HG03097 (cell line): ENCODE measurements at regions not wholly inside any gene's neighbourhood (a gene's known extent, or its start where the extent isn't known, plus 50 kb on each side); places are given as distances from the start of the nearest gene placed in this dataset.
"Not testable (repeated sequence)": the region's sequence is repeated elsewhere in the genome, so short reads cannot be mapped to it uniquely, and the experiment has no call there.

ENCODE experiments used
- ATAC-seq: cut with Tn5 transposase; IDR thresholded peaks from one replicate; pipeline ENCODE4 v1.9.1; 2021; ENCODE audit not compliant: unreplicated experiment, low FRiP score

DNA sequence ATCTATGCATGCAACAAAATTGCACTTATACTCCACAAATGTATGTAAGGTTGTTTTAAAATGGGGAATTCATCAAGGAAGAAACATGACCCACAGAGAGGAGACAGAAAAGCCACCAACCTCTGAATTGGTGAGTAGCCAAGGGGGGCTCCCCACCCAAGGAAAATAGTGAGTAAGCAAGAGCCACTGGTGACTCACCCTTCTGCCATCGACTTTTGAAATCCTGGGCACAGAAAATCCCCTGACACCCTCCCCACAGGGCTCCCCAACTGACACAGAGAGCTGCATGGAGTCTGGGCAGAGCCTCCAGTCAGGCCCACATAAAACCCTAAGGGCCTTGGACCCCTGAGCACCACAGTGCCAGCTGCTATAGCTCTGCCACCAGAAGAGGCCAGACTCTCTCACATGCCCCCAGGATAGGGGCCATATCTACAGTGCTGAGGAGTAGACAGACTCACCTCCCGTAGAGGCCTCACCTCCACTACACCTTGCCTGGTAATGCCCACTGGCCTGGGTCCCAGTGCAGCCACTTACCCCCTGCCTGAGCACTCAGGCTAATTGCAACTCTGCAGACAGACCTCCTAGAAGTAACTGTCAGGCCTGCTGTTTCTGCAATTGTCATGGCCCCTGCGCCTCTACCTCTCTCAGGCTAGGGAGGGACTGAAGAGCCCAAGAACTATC, 244.7 kb upstream of the WSB1 start:
- no peak for ATAC-seq

GRCh38 chr17:27065588-27065987, 228.3 kb upstream of the WSB1 start:
- ATAC-seq: no peak

- no peak for ATAC-seq
These were observed 227.6 kb upstream of the WSB1 start for GRCh38 chr17:27066315-27066714.

DNA sequence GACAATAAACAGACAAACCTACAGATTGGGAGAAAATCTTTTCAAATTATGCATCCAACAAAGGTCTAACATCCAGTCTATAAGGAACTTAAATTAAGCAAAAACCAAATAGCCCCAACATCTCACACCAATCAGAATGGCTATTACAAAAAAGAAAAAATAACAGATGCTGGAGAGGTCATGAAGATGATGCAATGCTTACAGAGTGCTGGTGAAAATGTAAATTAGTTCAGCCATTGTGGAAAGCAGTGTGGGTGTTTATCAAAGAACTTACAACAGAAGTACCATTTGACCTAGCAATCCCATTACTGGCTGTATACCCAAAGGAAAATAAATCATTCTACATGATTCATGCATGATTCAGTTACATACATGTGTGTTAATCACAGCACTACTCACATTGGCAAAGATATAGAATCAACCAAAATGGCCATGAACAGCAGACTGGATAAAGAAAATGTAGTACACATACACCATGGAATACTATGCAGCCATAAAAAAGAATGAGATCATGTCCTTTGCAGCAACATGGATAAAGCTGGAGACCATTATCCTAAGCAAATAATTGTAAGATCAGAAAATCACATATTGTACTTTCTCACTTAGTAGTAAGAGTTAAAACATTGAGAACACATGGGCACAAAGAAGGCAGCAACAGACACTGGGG, 223.9 kb upstream of the WSB1 start:
- ATAC-seq: no peak

DNA sequence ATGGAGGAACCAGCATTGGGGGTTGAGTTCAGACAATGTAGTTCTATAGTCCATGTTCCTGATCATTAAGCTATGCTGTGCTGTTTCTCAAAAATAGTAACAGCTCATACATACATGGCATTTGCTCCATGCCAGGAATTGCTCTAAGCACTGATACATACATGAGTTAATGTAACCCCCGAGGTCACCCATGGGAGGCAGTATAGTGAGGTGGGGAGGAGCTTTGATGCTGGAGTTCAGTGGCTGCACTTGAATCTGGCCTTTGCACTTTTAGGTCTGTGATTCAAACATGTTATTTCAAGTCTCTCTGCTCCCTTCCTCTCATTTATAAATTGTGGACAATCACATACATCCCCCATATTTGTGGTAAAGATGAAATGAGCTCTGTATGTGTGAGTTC, 223.1 kb upstream of the WSB1 start:
- no peak for ATAC-seq

GRCh38 chr17:27072885-27073284, 221.0 kb upstream of the WSB1 start:
- no peak for ATAC-seq

DNA sequence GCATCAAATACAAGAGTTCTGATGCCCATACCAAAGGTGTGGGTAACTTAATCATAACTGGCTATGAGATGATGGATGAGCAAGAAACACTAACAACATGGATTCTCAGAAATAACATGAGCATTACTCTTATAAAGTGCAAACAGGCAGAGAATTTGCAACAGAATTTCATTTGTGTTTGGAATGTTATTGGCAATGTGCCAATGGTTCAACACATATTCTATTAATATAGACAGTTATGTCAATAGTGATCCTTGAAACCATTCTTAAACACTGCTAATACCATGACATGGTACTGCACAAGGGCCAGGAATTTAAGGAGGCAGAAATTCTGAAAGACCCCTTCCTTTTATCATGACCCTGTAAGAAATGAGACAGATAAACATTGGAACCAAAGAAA, 217.1 kb upstream of the WSB1 start:
- no peak for ATAC-seq

DNA sequence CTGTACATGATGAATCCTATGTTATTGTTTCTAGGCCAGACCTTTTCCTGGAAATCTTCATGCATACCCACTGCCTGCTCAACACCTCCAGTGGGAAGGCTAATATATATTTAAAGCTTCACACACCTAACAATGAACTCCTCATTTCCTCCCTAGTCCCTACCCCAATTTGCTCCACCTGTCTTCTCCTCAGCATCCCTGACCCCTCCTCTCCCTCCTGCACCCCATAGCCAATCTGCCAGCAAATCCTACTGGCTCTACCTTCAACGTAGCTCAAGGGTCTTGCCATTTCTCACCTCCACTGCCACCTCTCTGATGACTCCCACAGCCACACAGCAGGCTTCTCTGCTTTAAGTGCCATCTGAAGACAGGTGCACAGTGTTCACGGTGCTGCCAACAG, 215.6 kb upstream of the WSB1 start:
- ATAC-seq: no peak

- no peak for ATAC-seq
These were observed 214.3 kb upstream of the WSB1 start for GRCh38 chr17:27079660-27080059.

DNA sequence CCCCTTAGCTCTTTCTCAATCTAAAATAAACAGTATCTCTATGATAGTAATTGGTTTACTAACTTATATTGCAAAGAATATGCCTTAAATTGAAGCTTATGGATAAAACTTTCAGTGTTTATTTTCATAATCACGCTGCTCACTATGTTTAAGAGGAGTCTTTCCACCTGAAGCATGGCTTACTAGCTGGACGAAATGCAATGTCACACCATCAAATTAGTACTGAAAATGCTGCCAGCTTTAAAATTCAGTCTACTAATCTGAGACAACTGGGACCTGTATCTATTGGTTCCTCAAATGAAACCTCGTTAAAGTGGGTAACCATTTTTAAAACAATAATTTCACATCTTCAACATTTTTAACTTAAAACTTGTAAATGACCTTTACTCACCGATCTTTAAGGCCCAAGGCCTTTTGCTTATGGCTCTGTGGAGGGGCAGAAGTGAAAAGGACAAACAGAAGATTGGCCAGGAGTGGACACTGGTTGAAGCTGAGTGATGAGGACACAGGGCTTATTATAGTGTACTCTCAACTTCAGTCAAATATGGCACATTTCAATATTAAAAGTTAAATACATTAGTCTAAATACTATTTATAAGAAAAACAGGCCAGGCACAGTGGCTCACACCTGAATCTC, 212.8 kb upstream of the WSB1 start:
- ATAC-seq: no peak

DNA sequence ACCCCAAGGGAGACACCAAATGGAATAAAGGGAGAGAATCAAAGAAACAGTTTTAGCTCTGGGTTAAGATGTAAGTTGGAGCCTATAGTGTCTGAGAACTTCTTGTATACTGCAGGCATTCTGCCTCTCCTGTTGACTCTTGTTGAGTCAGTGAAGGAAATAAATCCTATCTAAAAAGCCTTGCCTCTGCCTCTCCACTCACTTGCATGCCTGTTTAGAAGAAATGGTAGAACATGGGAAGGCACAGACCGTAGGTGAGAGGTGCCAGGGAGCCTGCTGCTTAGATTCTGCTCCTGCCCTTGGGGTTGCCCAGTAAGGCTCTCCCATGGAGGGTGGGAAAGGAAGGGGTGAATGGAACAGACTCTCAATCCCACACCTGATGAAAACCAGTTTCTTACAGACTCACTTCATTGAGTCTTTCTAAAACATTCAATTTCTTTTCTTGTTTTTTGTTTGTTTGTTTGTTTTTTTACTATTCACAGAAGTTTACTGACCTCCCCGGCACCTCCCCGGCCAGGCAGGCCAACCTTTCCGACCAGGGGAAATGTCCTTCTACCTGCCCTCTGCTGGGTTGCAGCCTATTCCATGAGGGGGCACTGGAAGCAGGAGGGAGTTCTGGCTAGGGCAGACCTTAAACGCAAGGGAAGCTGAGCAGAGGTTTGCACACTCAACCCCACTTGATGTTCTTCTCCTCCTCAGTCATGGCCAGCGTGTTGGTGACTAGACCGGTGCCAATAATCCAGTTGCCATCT, 211.7 kb upstream of the WSB1 start:
- ATAC-seq: no peak

- ATAC-seq: no peak
These were observed 211.1 kb upstream of the WSB1 start for GRCh38 chr17:27082775-27083154.

- no peak for ATAC-seq
These were observed 210.3 kb upstream of the WSB1 start for GRCh38 chr17:27083408-27084185.

GRCh38 chr17:27085517-27085916, 208.4 kb upstream of the WSB1 start:
- no peak for ATAC-seq

DNA sequence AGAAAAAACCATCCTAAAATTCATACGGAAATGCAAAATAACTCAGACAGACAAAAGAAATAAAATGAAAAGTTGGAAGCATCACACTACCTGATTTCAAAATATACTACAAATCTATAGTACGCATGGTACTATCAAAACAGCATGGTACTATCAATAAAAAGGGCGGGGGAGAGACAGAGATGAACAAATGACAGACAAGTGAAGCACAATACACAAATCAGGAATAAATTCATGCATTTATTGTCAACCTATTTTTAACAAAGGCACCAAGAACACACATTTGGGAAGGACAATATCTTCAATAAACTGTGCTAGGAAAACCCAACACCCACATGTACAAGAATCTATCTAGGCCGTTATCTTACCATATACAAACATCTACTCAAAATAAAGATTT, 207.4 kb upstream of the WSB1 start:
- no peak for ATAC-seq

- ATAC-seq: no peak
These were observed 205.8 kb upstream of the WSB1 start for GRCh38 chr17:27087935-27088766.

GRCh38 chr17:27088767-27089078, 205.2 kb upstream of the WSB1 start:
- no peak for ATAC-seq

GRCh38 chr17:27089079-27089928, 204.6 kb upstream of the WSB1 start:
- ATAC-seq: not testable (repeated sequence)

DNA sequence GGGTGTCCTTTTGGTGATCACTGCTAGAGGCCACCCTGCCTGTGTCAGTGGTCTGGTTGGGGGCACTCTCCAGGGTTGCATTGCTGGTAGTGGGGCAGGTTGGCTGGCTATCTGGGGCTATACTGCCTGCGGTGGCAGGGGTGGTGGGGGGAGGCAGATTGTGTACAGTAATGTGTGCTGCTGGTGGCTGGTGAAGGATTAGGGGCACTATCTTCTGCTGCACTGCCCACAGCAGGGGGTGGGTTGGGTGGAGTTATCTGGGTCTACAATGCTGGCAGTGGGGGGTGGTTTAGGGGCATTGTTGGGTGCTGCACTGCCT, 204.0 kb upstream of the WSB1 start:
- ATAC-seq: no peak
